CD4-positive, alpha-beta T cell treated with Interleukin-21 for 1 hour (primary cell): ENCODE measurements at regions not wholly inside any gene's neighbourhood (a gene's known extent, or its start where the extent isn't known, plus 50 kb on each side); places are given as distances from the start of the nearest gene placed in this dataset.

ENCODE experiments used
- DNase-seq: peaks from one replicate; pipeline ENCODE4 v3.0.0-alpha.2; 2020

DNA sequence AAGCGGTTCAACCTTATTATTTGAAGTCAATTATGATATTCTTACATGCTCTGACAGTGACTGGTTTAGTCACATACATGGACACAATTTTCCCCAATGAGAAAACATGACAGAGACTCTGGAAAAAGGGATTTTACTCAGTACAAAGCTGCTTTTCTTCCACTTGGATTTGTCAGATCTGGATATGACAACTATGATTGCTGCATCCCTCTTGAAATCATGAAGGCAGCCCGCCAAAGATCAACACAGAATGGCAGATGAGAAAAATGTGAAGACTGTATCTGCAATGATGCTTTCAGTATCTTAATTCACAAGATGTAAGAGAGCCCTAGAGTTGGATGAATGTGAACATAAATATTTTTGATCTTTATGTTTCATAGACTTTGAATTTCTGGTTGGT, 439.6 kb downstream of the CDH8 start:
- no peak for DNase-seq

DNA sequence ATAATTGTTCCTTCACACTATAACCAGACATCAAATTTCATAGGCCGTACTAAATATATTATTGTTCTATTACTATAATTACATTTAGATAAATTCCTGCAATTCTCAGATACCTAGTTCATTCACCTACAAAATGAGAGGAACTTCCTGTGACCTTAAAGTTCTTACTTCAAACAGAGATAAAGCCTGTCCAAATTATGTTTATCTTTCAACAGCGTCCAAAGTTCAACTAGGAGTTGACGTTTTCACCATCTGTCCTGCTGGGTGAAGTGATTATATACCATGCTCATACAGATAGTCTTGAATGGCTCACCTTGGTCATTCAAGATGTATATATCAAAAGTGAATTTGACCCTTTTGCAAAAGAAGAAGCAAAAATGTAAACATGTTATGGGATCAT, 440.6 kb downstream of the CDH8 start:
- DNase-seq: no peak

DNA sequence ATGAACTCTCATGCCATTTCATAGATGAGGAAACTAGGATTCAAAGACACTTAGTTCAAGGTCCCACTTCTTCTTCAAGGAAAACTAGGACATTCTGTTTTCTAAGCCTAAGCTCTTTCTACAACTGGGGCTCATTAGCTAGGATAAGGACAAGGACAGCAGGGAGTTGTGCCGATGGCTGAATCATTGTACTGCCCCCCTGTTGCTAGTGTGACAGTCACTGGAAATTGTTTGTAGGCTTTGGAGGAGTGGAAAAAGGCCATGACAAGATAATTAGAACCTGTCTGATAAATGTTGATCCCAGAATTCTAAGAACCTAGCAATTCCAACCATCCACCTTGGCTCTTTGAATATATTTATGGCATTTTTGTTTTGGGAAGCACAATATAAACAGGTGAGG, 445.7 kb downstream of the CDH8 start:
- DNase-seq: no peak

DNA sequence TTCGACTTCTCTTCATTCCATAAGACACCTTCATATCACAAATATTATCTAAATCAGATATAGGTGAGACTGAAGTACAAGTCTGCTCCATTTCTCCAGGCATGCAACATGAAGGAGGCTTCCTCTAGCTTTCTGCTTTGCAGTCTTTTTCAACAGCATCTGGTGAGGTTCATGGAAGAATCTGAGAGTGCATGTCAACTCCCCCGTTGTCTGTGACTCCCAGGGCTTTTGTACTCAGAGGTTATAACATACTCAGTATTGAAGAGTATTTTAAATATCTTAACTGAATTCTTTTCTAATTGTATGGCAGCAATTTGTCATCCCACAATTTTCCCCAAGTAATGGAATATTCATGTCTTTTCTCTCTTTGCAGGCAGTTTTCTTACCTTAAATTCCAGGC, 448.7 kb downstream of the CDH8 start:
- no peak for DNase-seq

DNA sequence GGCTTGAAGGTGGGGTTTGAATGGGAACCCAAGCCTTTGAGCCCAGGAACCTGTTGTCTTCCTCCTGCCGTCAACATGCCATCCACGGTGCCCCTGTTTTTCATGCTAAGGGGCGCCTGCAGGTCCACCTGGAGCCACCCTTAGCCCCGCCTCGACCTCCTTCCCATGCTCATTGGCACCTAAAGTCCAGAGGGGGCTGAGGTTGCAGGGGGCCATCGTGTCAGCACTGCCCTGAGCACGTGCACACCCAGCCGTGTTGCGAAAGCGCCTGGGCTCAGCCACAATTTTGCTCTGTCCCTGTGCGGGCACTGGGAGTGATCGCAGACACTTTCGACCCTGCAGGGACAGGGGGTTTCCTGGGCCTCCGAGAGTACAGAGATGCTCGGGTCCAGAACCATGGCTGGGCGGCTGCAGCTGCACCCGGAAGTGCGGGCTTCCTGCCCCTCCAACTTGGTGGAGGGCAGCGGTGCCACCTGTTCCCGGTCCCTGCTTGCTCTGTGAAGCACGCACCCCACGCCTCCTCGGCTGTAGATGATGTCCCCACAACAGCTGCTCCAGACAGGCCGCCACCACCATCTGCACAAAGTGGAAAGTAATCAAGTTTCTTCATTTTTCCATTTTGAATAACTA, 454.7 kb downstream of the CDH8 start:
- no peak for DNase-seq

DNA sequence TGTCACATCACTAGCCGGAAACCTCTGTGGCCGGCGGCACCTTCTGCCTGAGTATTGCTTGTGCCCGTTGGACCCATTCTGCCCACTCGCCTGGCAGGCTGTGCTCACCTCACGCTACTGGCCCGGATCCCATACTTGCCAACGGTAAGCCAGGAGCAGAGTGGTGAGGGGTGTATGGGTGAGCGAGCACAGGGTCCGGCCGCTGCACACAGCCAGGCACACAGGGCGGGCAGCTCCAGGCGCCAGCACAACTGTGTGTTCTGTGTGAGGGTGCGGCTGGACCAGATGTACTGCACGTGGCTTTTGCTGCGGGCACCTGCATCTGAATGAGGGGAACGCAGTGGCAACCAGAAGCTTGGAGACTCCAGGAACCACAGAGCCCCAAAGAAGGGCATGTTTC, 455.7 kb downstream of the CDH8 start:
- no peak for DNase-seq

DNA sequence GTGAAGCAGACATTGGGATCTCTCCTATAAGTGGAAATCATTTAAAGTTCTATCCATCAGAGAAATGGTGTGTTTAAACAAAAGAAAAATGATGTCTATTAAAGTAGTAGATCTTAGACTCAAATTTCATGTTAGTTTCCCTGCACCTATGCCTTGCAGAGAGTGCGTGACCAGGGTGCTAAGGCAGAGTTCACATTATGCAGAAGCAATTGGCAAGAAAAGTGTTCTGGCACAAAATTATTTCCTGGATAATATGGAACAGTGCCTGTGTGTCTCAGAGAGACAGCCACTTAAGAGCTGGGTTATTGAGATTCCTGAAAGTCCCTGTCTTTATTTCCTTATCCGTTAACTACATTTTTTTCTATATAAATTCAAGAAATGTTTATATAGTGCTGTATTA, 457.0 kb downstream of the CDH8 start:
- no peak for DNase-seq

DNA sequence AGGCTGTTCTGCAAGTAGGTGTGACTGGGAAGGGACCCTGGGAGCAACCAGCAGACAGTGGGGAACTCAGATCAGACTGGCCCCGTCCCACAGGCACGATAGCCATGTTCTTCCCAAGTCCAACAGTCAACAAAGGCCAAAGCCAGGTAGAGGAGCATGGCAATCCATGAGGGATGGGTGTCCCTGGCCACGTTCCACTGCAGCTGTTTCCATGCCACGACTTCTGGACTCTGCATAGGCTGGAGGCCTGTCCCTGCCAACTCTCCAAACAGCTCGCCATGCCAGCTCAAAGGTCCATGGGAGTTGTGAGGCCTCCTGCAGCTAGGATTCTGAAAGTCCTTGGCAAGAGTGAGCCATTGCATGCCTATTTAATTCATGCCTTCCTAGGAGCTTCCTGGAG, 459.8 kb downstream of the CDH8 start:
- DNase-seq: no peak

DNA sequence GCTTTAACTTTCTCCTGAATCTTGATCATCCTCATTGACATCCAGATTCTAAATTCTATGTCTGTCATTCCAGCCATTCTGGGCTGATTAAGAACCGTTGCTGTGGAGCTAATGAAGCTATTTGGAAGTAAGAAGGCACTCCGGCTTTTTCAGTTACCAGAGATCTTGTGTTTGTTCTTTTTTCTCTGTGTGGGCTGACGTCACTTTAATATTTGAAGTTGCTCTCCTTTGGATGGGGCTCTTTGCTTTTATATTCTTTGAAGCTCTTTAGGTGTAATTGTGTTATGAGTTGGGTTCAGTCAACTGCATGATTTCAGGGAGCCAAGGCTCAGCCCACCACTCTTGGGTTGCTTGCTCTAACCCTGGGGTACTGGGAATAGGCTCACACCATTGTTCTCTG, 460.6 kb downstream of the CDH8 start:
- no peak for DNase-seq

DNA sequence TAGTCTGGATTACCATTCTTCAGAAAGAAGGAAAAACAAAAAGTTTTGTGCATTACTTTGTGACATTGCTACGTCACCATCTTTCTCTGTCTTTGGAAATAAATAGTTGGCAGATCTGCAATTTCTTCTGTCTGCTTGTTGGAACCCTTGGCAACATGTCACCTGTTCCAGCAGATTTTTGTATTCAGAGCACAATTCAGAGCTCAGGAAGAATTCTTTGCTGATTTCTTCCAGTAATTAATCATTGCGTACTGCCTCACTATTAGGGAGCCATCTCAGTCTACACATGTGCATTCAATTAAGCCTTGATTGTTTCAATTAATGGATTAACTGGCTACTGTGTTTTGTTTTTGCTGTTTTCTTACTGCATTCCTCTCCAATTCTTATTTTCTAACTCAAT, 467.2 kb downstream of the CDH8 start:
- no peak for DNase-seq

DNA sequence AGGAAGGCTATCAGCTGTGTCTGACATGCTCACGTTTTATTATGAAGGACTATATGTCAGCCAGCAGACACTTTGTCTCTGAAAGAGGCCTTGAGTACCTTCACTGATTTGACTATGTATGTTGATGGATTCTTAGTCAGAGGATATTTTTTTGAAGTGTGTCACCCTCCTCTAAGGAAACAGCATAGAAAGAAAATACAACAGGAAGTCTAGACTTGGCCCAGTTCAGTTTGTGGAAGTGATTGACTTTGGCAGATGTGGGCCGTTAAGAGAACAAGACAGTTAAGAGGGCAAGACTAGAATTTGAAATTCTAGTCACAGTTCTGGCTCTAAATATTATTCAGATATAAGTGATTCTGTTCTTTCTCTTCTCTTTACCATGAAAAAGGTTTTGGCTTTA, 471.5 kb downstream of the CDH8 start:
- no peak for DNase-seq

DNA sequence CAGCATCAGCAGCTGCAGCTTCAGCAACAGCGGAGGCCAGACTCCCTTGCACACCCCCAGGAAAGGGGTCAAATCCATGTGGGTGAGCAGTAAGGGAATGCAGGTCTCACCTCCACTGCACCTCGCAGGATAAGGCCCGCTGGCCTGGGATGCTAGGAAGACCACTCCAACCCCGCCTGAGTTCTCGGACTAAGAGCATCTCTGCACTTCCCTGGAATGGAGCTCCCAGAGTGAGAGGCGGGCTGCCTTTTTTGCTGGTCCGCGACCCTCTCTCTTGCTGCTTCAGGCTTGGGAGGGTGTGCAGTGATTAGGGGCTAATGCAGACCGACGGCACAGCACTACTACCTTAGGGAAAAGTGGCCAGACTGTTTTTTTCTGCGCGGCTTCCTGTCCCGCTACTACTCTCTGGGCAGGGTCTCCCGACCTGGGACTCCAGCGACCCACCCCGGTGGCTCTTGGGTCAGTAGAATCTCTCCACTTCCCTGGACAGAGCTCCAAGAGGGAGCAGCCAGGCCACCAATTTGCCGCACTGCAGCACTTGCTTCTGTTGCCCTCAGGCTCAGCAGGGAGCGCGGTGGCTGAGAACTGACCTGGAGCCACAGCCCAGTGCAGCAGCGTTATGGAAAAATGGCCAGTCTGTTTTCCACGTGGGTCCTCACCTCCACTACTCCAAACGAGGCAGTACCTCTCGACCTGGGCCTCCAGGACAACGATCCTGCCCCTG, 480.4 kb downstream of the CDH8 start:
- no peak for DNase-seq

DNA sequence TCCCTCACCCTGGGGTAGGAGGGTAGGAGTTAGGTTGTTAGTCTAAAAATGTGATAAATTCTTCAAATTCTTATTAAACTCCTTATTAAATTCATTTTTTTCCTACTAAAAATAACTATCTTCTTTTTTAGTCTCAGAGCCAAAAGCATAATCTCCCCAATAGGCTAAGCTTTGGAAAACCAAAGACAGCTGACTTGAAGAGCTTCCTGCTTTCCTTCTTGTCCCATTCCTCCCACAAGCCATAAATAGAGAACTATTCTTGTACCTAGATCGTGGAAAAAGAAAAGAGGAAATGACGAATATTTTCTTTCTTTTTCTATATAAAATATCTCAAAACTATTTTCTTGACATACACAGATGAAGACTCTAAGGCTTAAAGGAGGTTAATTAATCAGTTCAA, 486.9 kb downstream of the CDH8 start:
- DNase-seq: no peak

DNA sequence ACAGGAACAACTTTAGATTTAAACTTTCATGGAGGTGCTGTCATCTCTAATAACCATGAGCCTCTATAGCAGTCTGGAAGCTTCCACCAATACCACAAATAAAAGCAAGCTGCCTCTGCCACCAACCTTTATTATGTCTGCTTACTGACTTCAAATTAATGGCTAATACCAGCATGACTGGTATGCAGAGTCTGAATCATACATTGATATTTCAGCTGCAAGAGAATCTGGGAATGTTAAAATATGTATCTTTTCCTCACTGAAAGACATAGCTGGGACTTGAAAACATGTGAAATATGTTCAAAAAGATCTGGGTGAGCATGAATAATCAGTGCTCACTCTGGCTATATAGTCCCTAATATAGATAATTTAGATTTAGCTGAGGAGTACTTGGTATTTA, 488.6 kb downstream of the CDH8 start:
- DNase-seq: no peak

DNA sequence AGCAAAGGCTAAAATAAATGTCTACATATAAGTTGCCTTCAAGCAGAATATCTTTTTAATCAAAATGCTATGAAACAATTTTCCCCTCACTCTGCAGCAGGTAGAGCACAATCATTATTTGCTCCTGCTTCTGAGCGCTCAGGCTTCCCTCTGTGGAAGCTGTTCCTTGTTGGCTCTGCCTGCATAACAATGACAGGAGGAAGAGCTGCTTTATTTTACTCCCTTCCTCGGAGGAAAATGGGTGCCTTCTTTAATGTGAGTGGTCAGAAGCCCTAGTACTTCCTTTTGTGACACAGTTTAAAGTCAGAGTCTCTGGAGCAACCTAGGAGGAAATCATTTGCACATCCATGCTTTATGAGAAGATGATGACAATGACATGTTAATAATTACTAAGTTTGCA, 492.1 kb downstream of the CDH8 start:
- no peak for DNase-seq

DNA sequence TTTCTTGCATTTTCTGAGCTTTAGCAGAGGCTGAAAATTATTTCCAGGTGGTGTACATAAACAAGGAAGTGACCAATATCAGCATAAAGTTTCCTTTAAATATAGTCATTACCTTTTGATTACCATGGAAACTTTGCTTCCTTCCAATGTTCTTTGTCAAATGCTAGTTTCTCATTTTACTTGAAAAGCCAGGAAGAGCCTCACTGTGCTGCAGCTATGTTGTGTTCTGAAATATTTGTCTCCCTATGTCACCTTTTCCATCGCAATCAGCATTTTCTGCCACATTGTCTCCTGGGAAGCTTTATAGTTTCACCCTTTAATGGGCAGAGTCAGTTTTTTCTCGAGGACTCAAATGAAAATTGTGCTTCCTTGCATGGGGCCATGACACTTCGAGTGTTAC, 496.0 kb downstream of the CDH8 start:
- DNase-seq: no peak

DNA sequence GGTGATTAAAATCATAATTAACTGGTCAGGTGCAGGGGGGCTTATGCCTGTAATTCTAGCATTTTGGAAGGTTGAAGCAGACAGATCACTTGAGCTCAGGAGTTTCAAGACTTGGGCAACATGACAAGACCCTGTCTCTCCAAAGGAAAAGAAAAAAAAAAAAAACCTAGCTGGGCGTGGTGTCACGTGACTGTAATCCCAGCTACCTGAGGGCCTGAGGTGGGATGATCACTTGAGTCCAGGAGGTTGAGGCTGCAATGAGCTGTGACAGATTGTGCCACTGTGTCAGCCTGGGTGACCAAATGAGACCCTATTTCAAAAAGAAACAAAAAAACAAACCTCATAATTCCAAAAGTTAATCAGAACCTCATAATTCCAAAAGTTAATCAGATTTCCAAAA, 505.5 kb downstream of the CDH8 start:
- DNase-seq: no peak

DNA sequence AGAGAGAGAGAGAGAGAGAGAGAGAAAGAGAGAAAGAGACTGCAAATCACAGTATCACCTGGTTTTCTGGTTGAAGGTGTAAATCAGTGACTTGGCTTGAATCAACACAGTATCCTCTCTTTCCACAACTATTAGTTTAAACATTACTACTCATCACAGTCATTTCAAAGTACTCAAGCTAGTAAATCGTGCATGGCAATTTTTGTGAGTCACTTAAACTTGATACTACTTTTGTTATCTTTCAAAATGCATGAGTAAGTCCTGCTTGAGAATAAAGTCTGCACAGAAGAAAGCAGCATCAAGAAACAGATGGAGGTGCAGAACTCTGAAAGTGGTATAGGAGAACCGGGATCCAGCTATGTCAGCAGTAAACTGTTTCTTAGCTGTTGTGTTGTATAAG, 535.4 kb downstream of the CDH8 start:
- no peak for DNase-seq

DNA sequence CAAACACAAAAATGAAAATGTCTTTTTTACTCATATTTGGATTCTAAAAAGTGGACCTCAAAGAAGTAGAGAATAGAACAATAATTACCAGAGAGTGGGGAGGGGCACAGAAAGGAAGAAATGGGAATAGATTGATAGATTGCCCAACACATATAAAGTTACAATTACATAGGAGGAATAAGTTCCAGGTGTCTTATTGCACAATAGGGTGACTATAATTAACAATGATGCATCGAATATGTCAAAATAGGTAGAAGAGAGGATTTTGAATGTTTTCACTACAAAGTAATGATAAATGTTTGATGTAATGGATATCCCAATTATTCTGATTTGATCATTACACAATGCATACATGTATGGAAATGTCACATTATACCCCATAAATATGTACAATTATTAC, 556.0 kb downstream of the CDH8 start:
- DNase-seq: no peak

DNA sequence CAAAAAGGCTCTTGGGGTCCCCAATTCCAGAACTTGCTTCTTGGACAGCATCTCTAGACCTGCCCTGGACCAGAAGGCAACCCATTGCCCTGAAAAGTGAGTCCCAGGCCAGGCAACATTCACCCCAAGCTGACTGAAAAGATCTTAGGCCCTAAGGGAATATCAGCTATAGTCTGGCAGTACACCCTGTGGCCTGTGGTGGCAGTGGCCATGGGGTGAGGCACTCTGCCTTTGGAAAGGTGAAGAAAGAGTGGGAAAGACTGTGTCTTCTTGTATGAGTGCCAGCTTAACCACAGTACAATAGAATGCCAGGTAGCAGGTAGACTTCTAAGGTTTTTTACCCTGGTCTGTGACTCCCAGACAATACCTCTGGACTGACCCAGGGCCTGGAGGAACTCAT, 564.5 kb downstream of the CDH8 start:
- no peak for DNase-seq

DNA sequence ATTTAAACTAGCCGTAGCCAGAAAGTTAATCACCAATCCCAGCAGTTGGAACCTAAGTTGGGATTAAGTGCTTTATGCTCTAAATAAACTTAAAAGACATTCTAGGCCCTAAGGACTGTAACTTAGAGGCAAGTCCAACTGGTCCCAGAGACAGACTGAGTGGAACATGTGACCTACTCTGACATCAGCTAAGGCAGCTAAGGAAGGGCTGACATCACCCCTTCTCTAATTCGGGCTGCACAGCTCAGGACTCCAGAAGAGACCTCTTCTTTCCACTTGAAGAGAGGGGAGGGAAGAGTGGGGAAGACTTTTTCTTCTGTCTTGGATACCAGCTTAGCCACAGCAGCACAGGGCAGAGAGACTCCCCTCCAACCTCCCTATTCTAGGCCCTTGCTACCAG, 565.2 kb downstream of the CDH8 start:
- DNase-seq: no peak

DNA sequence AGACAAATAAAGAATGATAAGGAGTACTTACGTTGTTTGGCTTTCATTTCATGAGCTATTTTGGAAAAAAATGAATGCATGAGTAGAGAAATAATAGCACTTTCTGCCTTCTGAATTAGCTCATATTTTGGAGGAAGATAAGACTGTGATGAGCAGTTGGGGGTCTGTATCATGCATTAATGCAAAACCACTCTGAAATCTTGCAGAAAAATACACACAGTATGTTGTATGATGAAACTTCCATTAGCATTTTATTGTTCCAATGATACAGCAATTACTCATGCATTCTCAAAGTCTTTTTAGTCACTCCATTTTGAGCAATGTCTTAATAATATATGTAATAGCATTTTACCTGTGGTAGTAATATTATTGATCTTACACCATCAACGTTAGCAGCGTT, 571.0 kb downstream of the CDH8 start:
- DNase-seq: no peak

DNA sequence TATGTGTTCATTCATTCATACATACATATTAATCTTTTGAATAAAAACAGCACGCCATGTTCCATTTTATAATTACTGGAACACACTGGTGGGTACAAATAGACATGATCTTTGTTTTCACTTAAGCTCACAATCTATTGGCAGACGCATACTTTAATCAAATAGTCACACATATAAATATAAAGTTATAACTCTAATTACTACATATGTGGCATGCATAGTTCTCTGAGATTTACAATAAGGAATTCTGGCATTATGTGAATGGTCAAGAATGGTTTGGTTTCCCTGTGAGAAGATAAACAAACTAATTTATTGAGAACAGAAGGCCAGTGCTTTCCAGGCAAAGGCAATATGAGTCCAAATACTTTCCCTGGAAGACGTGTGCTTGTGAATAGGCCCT, 576.2 kb downstream of the CDH8 start:
- no peak for DNase-seq

DNA sequence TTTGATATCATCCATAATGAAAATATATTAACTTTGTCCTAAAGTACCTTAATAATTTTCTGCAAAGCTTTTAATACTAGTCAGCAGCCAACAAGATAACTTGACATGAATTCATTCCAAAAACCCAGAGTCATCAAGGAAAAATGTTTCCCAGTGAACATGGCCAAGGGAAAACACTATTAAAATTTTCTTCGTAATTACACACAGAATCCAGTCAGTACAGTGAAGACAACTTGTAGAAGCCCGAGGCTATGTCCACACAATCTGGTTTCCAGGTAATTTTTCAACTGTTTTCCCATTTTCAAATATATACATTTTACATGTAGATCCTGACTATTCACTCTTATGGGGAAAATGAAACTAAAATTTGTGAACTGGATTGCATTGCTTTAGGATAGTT, 600.9 kb downstream of the CDH8 start:
- DNase-seq: no peak

DNA sequence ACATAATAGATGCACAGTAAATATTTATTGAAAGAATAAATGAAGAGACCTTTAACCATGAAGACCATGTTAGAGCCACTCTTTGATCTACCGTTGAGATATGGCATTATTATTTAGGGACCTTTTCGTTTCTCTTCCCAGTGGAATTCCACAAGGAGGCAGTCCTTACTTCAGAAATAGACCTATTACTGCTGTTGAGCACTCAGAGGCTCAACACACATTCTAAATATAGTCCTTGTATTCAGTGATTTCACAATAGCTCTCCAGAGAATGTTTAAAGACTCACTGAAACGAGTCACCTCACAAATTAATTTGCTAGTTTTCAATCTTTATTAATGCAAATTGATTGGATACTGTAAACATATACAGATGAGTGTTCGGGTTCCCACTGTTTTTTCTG, 603.8 kb downstream of the CDH8 start:
- DNase-seq: no peak
